ENCODE measurements at regions not wholly inside any gene's neighbourhood (a gene's known extent, or its start where the extent isn't known, plus 50 kb on each side); places are given as distances from the start of the nearest gene placed in this dataset.
"Not testable (repeated sequence)": the region's sequence is repeated elsewhere in the genome, so short reads cannot be mapped to it uniquely, and the experiment has no call there.

GRCh38 chr11:128161436-128161835, 425.9 kb downstream of the ETS1 start:
- DNase-seq (ENCODE audit: low read depth), result no peak

- DNase-seq (ENCODE audit: low read depth), result no peak
Measured at GRCh38 chr11:128158860-128159259, 428.5 kb downstream of the ETS1 start.

GRCh38 chr11:128157423-128158298, 429.7 kb downstream of the ETS1 start:
- DNase-seq (ENCODE audit: low read depth), result peak; percentile 64

GRCh38 chr11:128156486-128156885, 430.9 kb downstream of the ETS1 start:
- DNase-seq (ENCODE audit: low read depth), result peak; percentile 57

- no peak for DNase-seq (ENCODE audit: low read depth)
Measured at GRCh38 chr11:128155590-128155989, 431.8 kb downstream of the ETS1 start.

GRCh38 chr11:128153697-128154048, 433.7 kb downstream of the ETS1 start:
- no peak for DNase-seq (ENCODE audit: low read depth)

- no peak for DNase-seq (ENCODE audit: low read depth)
Measured at GRCh38 chr11:128152796-128153696, 434.3 kb downstream of the ETS1 start.

GRCh38 chr11:128151780-128152179, 435.6 kb downstream of the ETS1 start:
- DNase-seq (ENCODE audit: low read depth), result no peak

GRCh38 chr11:128151338-128151737, 436.0 kb downstream of the ETS1 start:
- DNase-seq (ENCODE audit: low read depth), result no peak

GRCh38 chr11:128148208-128148607, 439.1 kb downstream of the ETS1 start:
- DNase-seq (ENCODE audit: low read depth), result no peak

- DNase-seq (ENCODE audit: low read depth), result no peak
Measured at GRCh38 chr11:128146926-128147605, 440.3 kb downstream of the ETS1 start.

- DNase-seq (ENCODE audit: low read depth), result not testable (repeated sequence)
Measured at GRCh38 chr11:128140293-128140692, 447.1 kb downstream of the ETS1 start.

- peak; percentile 28 for DNase-seq (ENCODE audit: low read depth)
Measured at GRCh38 chr11:128135451-128135850, 451.9 kb downstream of the ETS1 start.

- DNase-seq (ENCODE audit: low read depth), result no peak
Measured at GRCh38 chr11:128133501-128133900, 453.9 kb downstream of the ETS1 start.

- no peak for DNase-seq (ENCODE audit: low read depth)
Measured at GRCh38 chr11:128130052-128130451, 457.3 kb downstream of the ETS1 start.

GRCh38 chr11:128125723-128126122, 461.6 kb downstream of the ETS1 start:
- DNase-seq (ENCODE audit: low read depth), result no peak

- DNase-seq (ENCODE audit: low read depth), result no peak
Measured at GRCh38 chr11:128116885-128117284, 470.5 kb downstream of the ETS1 start.

GRCh38 chr11:128116447-128116846, 470.9 kb downstream of the ETS1 start:
- DNase-seq (ENCODE audit: low read depth), result no peak

- no peak for DNase-seq (ENCODE audit: low read depth)
Measured at GRCh38 chr11:128105950-128106349, 481.4 kb downstream of the ETS1 start.

GRCh38 chr11:128105511-128105910, 481.8 kb downstream of the ETS1 start:
- no peak for DNase-seq (ENCODE audit: low read depth)

- no peak for DNase-seq (ENCODE audit: low read depth)
Measured at GRCh38 chr11:128103278-128103873, 484.0 kb downstream of the ETS1 start.

GRCh38 chr11:128098781-128099180, 488.6 kb downstream of the ETS1 start:
- no peak for DNase-seq (ENCODE audit: low read depth)

All from Daoy (cell line).